ENCODE measurements at regions not wholly inside any gene's neighbourhood (a gene's known extent, or its start where the extent isn't known, plus 50 kb on each side); places are given as distances from the start of the nearest gene placed in this dataset.
"Not testable (repeated sequence)": the region's sequence is repeated elsewhere in the genome, so short reads cannot be mapped to it uniquely, and the experiment has no call there.

- H3K4me3 Mint-ChIP-seq (ENCODE audit: unreplicated experiment); intact Hi-C loops (cut with micrococcal nuclease); H3K36me3 Mint-ChIP-seq (ENCODE audit: insufficient read depth, unreplicated experiment); POLR2A ChIA-PET; BruUV-seq (replicated peaks); DNase-seq (ENCODE audit: unreplicated experiment); H3K27me3 Mint-ChIP-seq (ENCODE audit: insufficient read depth, unreplicated experiment); H3K4me1 Mint-ChIP-seq (ENCODE audit: insufficient read depth, unreplicated experiment); CTCF ChIA-PET; H3K27ac Mint-ChIP-seq (ENCODE audit: low read depth, unreplicated experiment): not testable (repeated sequence)
- peaks cover 20% of the 10 kb centered on the region for H3K9me3 Mint-ChIP-seq (ENCODE audit: unreplicated experiment)
Measured at GRCh38 chr20:30875868-30876267, 381.6 kb upstream of the DEFB115 start.

GRCh38 chr20:30891400-30891799, 366.1 kb upstream of the DEFB115 start:
- H3K27me3 Mint-ChIP-seq (ENCODE audit: insufficient read depth, unreplicated experiment); POLR2A ChIA-PET; CTCF ChIA-PET; intact Hi-C loops (cut with micrococcal nuclease); H3K4me3 Mint-ChIP-seq (ENCODE audit: unreplicated experiment); BruUV-seq (replicated peaks); H3K36me3 Mint-ChIP-seq (ENCODE audit: insufficient read depth, unreplicated experiment); DNase-seq (ENCODE audit: unreplicated experiment); H3K27ac Mint-ChIP-seq (ENCODE audit: low read depth, unreplicated experiment); H3K4me1 Mint-ChIP-seq (ENCODE audit: insufficient read depth, unreplicated experiment): not testable (repeated sequence)
- H3K9me3 Mint-ChIP-seq (ENCODE audit: unreplicated experiment) = peaks cover 16% of the 10 kb centered on the region

- POLR2A ChIA-PET = no interaction called here
- no peak for DNase-seq (ENCODE audit: unreplicated experiment)
- intact Hi-C loops (cut with micrococcal nuclease) = no loop called here
- CTCF ChIA-PET = no interaction called here
- Mint-ChIP-seq H3K4me1 (ENCODE audit: insufficient read depth, unreplicated experiment) (no peaks in the 10 kb centered on the region), H3K27ac (ENCODE audit: low read depth, unreplicated experiment) (no peak overlapping the region), H3K9me3 (ENCODE audit: unreplicated experiment) (peaks cover 12% of the 10 kb centered on the region), H3K27me3 (ENCODE audit: insufficient read depth, unreplicated experiment) (no peaks in the 10 kb centered on the region), H3K36me3 (ENCODE audit: insufficient read depth, unreplicated experiment) (no peaks in the 10 kb centered on the region), H3K4me3 (ENCODE audit: unreplicated experiment) (no peak overlapping the region)
- TF ChIP-seq CTCF (IDR thresholded peaks at IDR 0.05; ENCODE audit: unreplicated experiment) = no peak
- no TSS peak for BruUV-seq (replicated peaks)
Measured at GRCh38 chr20:30892541-30893345, 364.7 kb upstream of the DEFB115 start.

- H3K4me3 Mint-ChIP-seq (ENCODE audit: unreplicated experiment); H3K27ac Mint-ChIP-seq (ENCODE audit: low read depth, unreplicated experiment); DNase-seq (ENCODE audit: unreplicated experiment); intact Hi-C loops (cut with micrococcal nuclease); H3K36me3 Mint-ChIP-seq (ENCODE audit: insufficient read depth, unreplicated experiment); H3K4me1 Mint-ChIP-seq (ENCODE audit: insufficient read depth, unreplicated experiment); CTCF ChIA-PET; BruUV-seq (replicated peaks); POLR2A ChIA-PET; H3K27me3 Mint-ChIP-seq (ENCODE audit: insufficient read depth, unreplicated experiment): not testable (repeated sequence)
- H3K9me3 Mint-ChIP-seq (ENCODE audit: unreplicated experiment) = peaks cover 16% of the 10 kb centered on the region
Measured at GRCh38 chr20:30893346-30894314, 363.8 kb upstream of the DEFB115 start.

GRCh38 chr20:30894707-30895353, 362.6 kb upstream of the DEFB115 start:
- CTCF ChIA-PET; H3K27ac Mint-ChIP-seq (ENCODE audit: low read depth, unreplicated experiment); BruUV-seq (replicated peaks); POLR2A ChIA-PET; H3K4me3 Mint-ChIP-seq (ENCODE audit: unreplicated experiment); H3K4me1 Mint-ChIP-seq (ENCODE audit: insufficient read depth, unreplicated experiment); H3K36me3 Mint-ChIP-seq (ENCODE audit: insufficient read depth, unreplicated experiment); intact Hi-C loops (cut with micrococcal nuclease); H3K27me3 Mint-ChIP-seq (ENCODE audit: insufficient read depth, unreplicated experiment); DNase-seq (ENCODE audit: unreplicated experiment): not testable (repeated sequence)
- peaks cover 16% of the 10 kb centered on the region for H3K9me3 Mint-ChIP-seq (ENCODE audit: unreplicated experiment)

GRCh38 chr20:30895354-30895711, 362.1 kb upstream of the DEFB115 start:
- CTCF ChIA-PET; H3K27me3 Mint-ChIP-seq (ENCODE audit: insufficient read depth, unreplicated experiment); intact Hi-C loops (cut with micrococcal nuclease); DNase-seq (ENCODE audit: unreplicated experiment); H3K27ac Mint-ChIP-seq (ENCODE audit: low read depth, unreplicated experiment); POLR2A ChIA-PET; H3K4me3 Mint-ChIP-seq (ENCODE audit: unreplicated experiment); H3K36me3 Mint-ChIP-seq (ENCODE audit: insufficient read depth, unreplicated experiment); H3K4me1 Mint-ChIP-seq (ENCODE audit: insufficient read depth, unreplicated experiment); BruUV-seq (replicated peaks): not testable (repeated sequence)
- H3K9me3 Mint-ChIP-seq (ENCODE audit: unreplicated experiment) = peaks cover 16% of the 10 kb centered on the region

GRCh38 chr20:30899370-30900079, 357.9 kb upstream of the DEFB115 start:
- H3K9me3 Mint-ChIP-seq (ENCODE audit: unreplicated experiment); BruUV-seq (replicated peaks): not testable (repeated sequence)

More at GRCh38 chr20:30899370-30900079, 357.9 kb upstream of the DEFB115 start:
- POLR2A ChIA-PET; DNase-seq (ENCODE audit: unreplicated experiment); H3K27ac Mint-ChIP-seq (ENCODE audit: low read depth, unreplicated experiment); H3K27me3 Mint-ChIP-seq (ENCODE audit: insufficient read depth, unreplicated experiment); H3K4me1 Mint-ChIP-seq (ENCODE audit: insufficient read depth, unreplicated experiment); intact Hi-C loops (cut with micrococcal nuclease); H3K36me3 Mint-ChIP-seq (ENCODE audit: insufficient read depth, unreplicated experiment); H3K4me3 Mint-ChIP-seq (ENCODE audit: unreplicated experiment); CTCF ChIA-PET: not testable (repeated sequence)

Measured in MCF 10A (cell line).